BJ (cell line): ENCODE measurements at regions not wholly inside any gene's neighbourhood (a gene's known extent, or its start where the extent isn't known, plus 50 kb on each side); places are given as distances from the start of the nearest gene placed in this dataset.

Experiments used
- CTCF ChIA-PET: fragments of 350-600 bp; formaldehyde crosslinking; extraction: SDS; loops from one replicate; lab custom pipeline; 2021; ENCODE audit warnings: antibody characterized with exemption, inconsistent platforms; lab: Yijun Ruan, JAX
- POLR2A ChIA-PET: fragments of 300-600 bp; sonication (Branson Sonifier 250); formaldehyde crosslinking; extraction: SDS; loops from one replicate; lab custom pipeline; 2021; ENCODE audit warnings: antibody characterized with exemption; lab: Charles Lee
- DNase-seq: peaks from one replicate; pipeline ENCODE4 v3.0.0-alpha.2; 2011; ENCODE audit warnings: low read depth
- H3K27me3 ChIP-seq: 2 replicates; pipeline ENCODE4 v1.6.0; 2011; ENCODE audit warnings: low read length; ENCODE audit not compliant: control insufficient read depth, insufficient read depth
- H3K36me3 ChIP-seq: 2 replicates; pipeline ENCODE4 v1.5.1; 2011; ENCODE audit warnings: low read length; ENCODE audit not compliant: control insufficient read depth, insufficient read depth
- H3K4me3 ChIP-seq: 2 replicates; pipeline ENCODE4 v1.5.1; 2011; ENCODE audit warnings: low read depth, mild to moderate bottlenecking, control low read depth, low read length
- CTCF ChIP-seq: IDR thresholded peaks from 2 replicates; pipeline ENCODE4 v1.5.1; 2011; ENCODE audit warnings: low read depth, mild to moderate bottlenecking, control low read depth, inconsistent platforms, low read length, moderate library complexity; ENCODE audit not compliant: insufficient read depth

DNA sequence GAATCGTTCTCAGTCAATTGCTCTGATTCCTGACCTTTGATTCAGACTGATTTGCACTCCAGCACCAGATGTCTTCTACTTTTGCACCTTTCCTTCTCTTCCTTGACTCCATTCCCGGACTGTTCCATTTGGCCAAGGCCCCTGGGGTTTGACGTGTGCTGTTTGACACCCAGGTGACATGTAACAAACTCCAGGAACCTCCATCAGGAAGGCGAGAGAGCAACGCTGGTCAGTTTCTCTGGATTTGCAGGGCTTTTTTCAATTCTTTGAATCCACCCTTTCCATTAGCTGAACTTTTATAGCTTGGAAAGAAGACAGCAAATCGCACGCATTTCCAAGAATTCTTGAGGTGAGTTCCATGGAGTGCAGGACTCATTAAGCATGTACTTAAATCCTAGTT is 98.4 kb upstream of the FOXF1 start:
- DNase-seq = peak; percentile 37
- Histone ChIP-seq H3K27me3 (no peaks in the 10 kb centered on the region), H3K4me3 (no peak overlapping the region), H3K36me3 (no peaks in the 10 kb centered on the region)
- ChIA-PET POLR2A (no interaction called here), CTCF (interaction anchor here (0.8 kb wide), 1 partner anchor 339 kb away, joined by 3 read pairs; no protein-coding TSS in a partner anchor)
- no peak for TF ChIP-seq CTCF

GRCh38 chr16:86414991-86415740 is 95.2 kb upstream of the FOXF1 start:
- POLR2A ChIA-PET = no interaction called here
- H3K4me3 ChIP-seq = no peak overlapping the region
- no peak for DNase-seq
- CTCF ChIA-PET = interaction anchor here (1.5 kb wide), 1 partner anchor 16 kb away, joined by 3 read pairs; no protein-coding TSS in a partner anchor
- peaks cover 3% of the 10 kb centered on the region for H3K27me3 ChIP-seq
- no peak for TF ChIP-seq CTCF
- H3K36me3 ChIP-seq = no peaks in the 10 kb centered on the region

DNA sequence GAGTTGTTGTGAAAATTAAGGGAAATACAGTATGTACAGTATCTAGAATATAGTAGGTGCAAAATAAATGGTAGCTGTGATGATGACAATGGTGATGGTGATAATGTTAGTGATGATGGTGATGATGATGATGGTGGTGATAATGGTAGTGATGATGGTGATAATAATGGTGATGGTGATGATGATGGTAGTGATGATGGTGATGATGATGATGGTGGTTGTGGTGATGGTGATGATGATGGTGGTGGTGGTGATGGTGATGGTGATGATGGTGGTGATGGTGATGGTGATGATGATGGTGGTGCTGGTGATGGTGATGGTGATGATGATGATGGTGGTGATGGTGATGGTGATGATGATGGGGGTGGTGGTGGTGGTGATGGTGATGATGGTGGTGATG is 91.3 kb upstream of the FOXF1 start:
- peaks cover 3% of the 10 kb centered on the region for H3K27me3 ChIP-seq
- no peaks in the 10 kb centered on the region for H3K36me3 ChIP-seq
- ChIA-PET CTCF (no interaction called here), POLR2A (no interaction called here)
- H3K4me3 ChIP-seq = no peak overlapping the region
- no peak for TF ChIP-seq CTCF
- DNase-seq = no peak

DNA sequence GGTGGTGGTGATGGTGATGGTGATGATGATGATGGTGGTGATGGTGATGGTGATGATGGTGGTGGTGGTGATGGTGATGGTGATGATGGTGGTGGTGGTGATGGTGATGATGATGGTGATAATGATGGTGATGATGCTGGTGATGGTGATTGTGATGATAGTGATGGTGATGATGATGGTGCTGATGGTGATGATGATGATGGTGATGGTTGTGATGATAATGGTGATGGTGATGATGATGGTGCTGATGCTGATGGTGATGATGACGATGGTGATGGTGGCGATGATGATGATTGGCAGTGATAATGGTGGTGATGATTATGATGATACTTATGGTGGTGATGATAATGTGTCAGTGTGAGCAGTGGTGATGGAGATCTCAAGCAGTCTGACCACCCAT is 90.8 kb upstream of the FOXF1 start:
- ChIA-PET CTCF (no interaction called here), POLR2A (no interaction called here)
- no peak for TF ChIP-seq CTCF
- Histone ChIP-seq H3K36me3 (no peaks in the 10 kb centered on the region), H3K4me3 (no peak overlapping the region), H3K27me3 (peaks cover 3% of the 10 kb centered on the region)
- DNase-seq = no peak

- Histone ChIP-seq H3K36me3 (no peaks in the 10 kb centered on the region), H3K4me3 (no peak overlapping the region), H3K27me3 (peaks cover 3% of the 10 kb centered on the region)
- no peak for DNase-seq
- ChIA-PET CTCF (interaction anchor here (1.4 kb wide), 1 partner anchor 19 kb away, joined by 3 read pairs; no protein-coding TSS in a partner anchor), POLR2A (no interaction called here)
- no peak for TF ChIP-seq CTCF
These were observed 88.3 kb upstream of the FOXF1 start for GRCh38 chr16:86421995-86422394.
